ENCODE measurements at regions not wholly inside any gene's neighbourhood (a gene's known extent, or its start where the extent isn't known, plus 50 kb on each side); places are given as distances from the start of the nearest gene placed in this dataset.

DNA sequence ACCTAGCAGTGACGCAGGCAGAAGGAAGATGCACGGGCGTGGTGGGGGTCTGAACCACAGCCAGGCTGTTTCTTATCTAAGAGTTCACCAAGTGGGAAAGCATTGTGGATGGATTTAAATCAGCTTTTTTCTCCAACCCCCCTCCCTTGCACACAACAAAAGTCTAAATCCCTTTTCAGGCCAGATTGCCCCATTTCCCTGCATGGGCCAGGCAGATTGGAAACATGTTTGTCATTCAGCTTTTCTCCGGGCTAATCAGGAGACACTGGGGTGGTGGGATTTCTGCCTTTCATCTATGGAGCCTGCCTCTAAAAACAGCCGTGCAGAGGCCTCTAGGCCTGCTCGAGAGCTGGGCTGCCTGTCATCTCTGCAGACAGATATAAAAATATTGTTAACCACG is 166.3 kb upstream of the LEF1 start:
- Histone ChIP-seq H3K36me3 (ENCODE audit: control insufficient read depth, insufficient read depth, low read length) (no peaks in the 10 kb centered on the region), H3K27me3 (ENCODE audit: control insufficient read depth, insufficient read depth, low read length) (no peaks in the 10 kb centered on the region), H3K4me3 (ENCODE audit: low read depth, low read length) (no peak overlapping the region)
- FAIRE-seq, result no peak
- TF ChIP-seq, protein P1, sequence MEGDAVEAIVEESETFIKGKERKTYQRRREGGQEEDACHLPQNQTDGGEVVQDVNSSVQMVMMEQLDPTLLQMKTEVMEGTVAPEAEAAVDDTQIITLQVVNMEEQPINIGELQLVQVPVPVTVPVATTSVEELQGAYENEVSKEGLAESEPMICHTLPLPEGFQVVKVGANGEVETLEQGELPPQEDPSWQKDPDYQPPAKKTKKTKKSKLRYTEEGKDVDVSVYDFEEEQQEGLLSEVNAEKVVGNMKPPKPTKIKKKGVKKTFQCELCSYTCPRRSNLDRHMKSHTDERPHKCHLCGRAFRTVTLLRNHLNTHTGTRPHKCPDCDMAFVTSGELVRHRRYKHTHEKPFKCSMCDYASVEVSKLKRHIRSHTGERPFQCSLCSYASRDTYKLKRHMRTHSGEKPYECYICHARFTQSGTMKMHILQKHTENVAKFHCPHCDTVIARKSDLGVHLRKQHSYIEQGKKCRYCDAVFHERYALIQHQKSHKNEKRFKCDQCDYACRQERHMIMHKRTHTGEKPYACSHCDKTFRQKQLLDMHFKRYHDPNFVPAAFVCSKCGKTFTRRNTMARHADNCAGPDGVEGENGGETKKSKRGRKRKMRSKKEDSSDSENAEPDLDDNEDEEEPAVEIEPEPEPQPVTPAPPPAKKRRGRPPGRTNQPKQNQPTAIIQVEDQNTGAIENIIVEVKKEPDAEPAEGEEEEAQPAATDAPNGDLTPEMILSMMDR (IDR thresholded peaks at IDR 0.05; ENCODE audit: insufficient read depth, low read length, severe bottlenecking), result no peak
- DNase-seq (ENCODE audit: low read depth), result no peak

DNA sequence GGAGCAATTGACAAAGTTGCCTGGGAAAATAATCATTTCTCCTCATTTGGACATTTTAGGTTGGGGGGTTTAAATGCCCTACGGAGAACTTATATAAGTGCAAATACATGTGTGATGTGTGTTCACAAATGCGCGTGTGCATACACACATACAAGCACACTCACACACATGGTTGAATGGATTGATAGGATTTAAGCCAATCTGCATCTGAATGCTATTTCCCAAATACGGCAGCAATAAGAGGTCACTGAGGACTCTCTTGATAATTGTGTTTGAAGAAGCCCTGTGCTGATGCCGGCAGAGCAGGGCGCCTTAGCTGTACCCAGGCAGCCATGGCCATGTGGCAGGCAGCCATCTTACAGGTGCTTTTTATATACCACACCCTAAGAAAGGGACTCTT is 165.3 kb upstream of the LEF1 start:
- FAIRE-seq (no peak), DNase-seq (ENCODE audit: low read depth) (no peak)
- Histone ChIP-seq H3K27me3 (ENCODE audit: control insufficient read depth, insufficient read depth, low read length) (no peaks in the 10 kb centered on the region), H3K36me3 (ENCODE audit: control insufficient read depth, insufficient read depth, low read length) (no peaks in the 10 kb centered on the region), H3K4me3 (ENCODE audit: low read depth, low read length) (no peak overlapping the region)
- TF ChIP-seq, protein P1 (IDR thresholded peaks at IDR 0.05; ENCODE audit: insufficient read depth, low read length, severe bottlenecking), result no peak

DNA sequence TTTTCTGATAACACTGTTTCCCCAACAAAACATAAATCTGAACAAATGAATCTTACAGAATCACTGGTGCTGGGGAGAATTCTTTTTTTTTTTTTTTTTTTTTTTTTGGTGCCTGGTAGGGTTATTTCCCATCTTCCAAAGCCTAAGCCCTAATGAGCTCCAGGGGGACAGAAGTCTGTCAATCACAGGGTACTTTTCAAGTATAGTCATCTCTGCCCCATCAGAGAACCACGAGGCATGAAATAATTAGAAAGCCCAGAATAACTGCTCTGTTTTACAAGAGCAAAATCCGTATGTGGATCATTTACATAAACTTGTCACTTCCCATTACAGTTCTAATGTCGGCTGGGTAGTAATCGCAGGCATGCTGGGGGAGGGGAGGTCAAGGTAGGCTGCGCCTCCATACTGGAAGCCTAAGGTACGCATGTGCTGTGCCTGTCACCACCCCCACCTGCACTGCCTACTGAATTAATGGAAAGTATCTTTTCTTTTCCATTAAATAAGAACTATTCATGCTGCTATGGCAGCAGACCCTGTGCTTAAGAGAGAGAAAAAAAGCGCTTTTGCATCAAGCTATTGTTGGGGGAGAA is 164.7 kb upstream of the LEF1 start:
- TF ChIP-seq, protein P1 (IDR thresholded peaks at IDR 0.05; ENCODE audit: insufficient read depth, low read length, severe bottlenecking), result no peak
- Histone ChIP-seq H3K36me3 (ENCODE audit: control insufficient read depth, insufficient read depth, low read length) (no peaks in the 10 kb centered on the region), H3K4me3 (ENCODE audit: low read depth, low read length) (no peak overlapping the region), H3K27me3 (ENCODE audit: control insufficient read depth, insufficient read depth, low read length) (no peaks in the 10 kb centered on the region)
- FAIRE-seq (no peak), DNase-seq (ENCODE audit: low read depth) (no peak)

DNA sequence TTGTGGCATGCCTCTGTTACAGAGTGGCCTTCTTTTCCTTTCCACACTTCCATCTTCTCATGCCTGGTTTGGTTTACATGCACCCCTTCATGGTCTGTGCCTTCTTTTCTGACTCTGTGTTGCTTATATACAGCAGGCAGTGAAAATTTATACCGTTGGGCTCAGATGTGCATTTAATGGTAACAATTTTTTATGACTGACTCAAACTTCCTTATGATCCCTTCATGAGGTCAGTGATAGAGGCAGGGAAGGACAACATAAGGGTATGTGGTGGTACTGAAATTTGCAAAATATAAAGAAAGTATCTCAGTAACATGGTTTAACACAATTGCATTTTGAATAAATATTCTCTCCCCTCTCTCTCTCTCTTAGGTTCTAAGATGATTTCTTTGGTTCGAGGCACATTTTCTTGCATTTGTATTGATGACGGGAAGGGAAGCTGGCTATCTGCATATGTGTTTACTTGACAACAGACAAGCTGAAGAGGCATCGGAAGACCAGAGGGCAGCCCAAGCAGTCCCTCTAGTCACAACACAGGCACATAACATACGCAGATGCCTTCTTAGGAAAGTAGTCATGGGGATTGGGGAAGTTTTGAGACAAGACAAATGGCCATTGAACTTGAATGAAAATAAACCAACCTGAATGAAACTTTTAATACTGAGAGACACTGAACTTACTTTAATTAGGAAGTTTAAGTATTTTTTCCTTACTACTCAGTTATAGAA is 163.3 kb upstream of the LEF1 start:
- H3K36me3 ChIP-seq (ENCODE audit: control insufficient read depth, insufficient read depth, low read length), result no peaks in the 10 kb centered on the region
- no peaks in the 10 kb centered on the region for H3K27me3 ChIP-seq (ENCODE audit: control insufficient read depth, insufficient read depth, low read length)
- FAIRE-seq (no peak), DNase-seq (ENCODE audit: low read depth) (no peak)
- H3K4me3 ChIP-seq (ENCODE audit: low read depth, low read length), result no peak overlapping the region
- TF ChIP-seq, protein P1 (IDR thresholded peaks at IDR 0.05; ENCODE audit: insufficient read depth, low read length, severe bottlenecking), result no peak

DNA sequence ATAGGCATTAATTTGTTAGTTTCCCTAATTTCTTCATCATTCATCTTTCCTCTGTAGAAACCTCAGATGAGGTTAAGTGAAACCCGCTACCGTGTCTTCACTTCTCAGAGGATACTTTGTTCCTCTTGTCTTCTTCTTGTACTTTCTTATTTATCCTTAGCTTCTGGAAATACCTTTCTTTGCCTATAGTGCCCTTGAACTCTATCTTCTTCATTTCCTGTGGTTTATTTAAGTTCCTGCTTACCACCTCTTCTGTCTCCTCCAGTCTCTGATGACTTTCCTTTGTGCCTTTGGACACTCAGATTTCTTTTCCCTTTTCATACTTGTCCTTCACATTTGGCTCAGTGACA is 159.6 kb upstream of the LEF1 start:
- TF ChIP-seq, protein P1 (IDR thresholded peaks at IDR 0.05; ENCODE audit: insufficient read depth, low read length, severe bottlenecking), result no peak
- FAIRE-seq, result no peak

More for the DNA sequence above, 159.6 kb upstream of the LEF1 start:
- H3K27me3 ChIP-seq (ENCODE audit: control insufficient read depth, insufficient read depth, low read length), result no peaks in the 10 kb centered on the region
- no peaks in the 10 kb centered on the region for H3K36me3 ChIP-seq (ENCODE audit: control insufficient read depth, insufficient read depth, low read length)
- no peak for DNase-seq (ENCODE audit: low read depth)
- no peak overlapping the region for H3K4me3 ChIP-seq (ENCODE audit: low read depth, low read length)
